ENCODE measurements at regions not wholly inside any gene's neighbourhood (a gene's known extent, or its start where the extent isn't known, plus 50 kb on each side); places are given as distances from the start of the nearest gene placed in this dataset.

DNA sequence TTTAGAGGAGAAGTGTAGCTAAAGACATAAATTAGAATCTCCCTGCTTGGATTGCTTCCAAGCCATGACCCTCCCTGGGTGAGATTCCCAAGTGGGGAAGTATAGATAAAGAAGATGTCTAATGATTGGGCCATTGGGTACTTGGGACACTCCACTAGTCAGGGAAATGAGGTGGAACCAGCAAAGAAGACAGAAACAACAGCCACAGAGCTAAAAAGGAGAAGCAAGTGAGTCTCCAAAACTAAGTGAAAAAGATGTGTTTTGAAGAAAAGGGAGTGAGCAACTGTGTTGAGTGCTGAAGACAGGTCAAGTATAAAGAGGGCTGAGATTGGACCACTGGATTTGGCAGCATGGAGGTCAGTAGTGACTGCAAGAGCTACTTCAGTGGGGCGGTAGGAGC is 61.2 kb upstream of the FOXN2 start:
- TF ChIP-seq EZH2 (IDR thresholded peaks at IDR 0.05), result no peak
- no peak for TF ChIP-seq POLR2AphosphoS5 (IDR thresholded peaks at IDR 0.05; ENCODE audit: borderline replicate concordance, low read depth, low read length)
- no peak for TF ChIP-seq FOXP2 (optimal IDR thresholded peaks at IDR 0.05; ENCODE audit: control extremely low read depth, extremely low read length, insufficient read depth)

Data from SK-N-MC (cell line).